GM12864 (cell line): ENCODE measurements at regions not wholly inside any gene's neighbourhood (a gene's known extent, or its start where the extent isn't known, plus 50 kb on each side); places are given as distances from the start of the nearest gene placed in this dataset.

Experiments
- DNase-seq: peaks from one replicate; pipeline ENCODE4 v3.0.0-alpha.2; 2011; ENCODE audit warnings: low read depth
- H3K4me3 ChIP-seq: 2 replicates; pipeline ENCODE4 v1.5.1; 2011; ENCODE audit warnings: mild to moderate bottlenecking, low read depth, low read length, control low read depth
- TF ChIP-seq, protein P1 (sequence below): IDR thresholded peaks from 2 replicates; pipeline ENCODE4 v1.5.1; 2011; ENCODE audit warnings: low read depth, mild to moderate bottlenecking, moderate library complexity, low read length, control low read depth, inconsistent platforms; ENCODE audit errors: missing control alignments

DNA sequence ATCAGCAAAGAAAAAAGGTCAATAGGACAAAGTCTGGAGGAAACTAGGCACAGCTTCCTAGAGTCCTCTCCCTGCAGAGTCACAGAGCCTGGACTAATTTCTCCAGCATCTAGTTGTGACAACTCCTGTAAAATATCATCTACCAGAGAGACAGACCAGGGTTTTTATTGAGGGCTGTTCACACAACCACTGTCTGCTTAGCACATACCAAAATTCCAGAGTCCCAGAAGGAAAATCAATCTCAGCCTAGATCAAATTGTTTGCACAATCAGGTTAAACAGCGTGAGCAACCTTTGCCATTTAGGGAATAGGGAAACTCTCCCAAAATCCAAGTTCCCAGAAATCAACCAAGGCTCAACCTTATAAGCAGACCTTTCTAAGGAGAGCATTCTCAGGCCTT is 190.3 kb downstream of the SYK start:
- TF ChIP-seq, protein P1, sequence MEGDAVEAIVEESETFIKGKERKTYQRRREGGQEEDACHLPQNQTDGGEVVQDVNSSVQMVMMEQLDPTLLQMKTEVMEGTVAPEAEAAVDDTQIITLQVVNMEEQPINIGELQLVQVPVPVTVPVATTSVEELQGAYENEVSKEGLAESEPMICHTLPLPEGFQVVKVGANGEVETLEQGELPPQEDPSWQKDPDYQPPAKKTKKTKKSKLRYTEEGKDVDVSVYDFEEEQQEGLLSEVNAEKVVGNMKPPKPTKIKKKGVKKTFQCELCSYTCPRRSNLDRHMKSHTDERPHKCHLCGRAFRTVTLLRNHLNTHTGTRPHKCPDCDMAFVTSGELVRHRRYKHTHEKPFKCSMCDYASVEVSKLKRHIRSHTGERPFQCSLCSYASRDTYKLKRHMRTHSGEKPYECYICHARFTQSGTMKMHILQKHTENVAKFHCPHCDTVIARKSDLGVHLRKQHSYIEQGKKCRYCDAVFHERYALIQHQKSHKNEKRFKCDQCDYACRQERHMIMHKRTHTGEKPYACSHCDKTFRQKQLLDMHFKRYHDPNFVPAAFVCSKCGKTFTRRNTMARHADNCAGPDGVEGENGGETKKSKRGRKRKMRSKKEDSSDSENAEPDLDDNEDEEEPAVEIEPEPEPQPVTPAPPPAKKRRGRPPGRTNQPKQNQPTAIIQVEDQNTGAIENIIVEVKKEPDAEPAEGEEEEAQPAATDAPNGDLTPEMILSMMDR, result no peak
- no peak for DNase-seq
- H3K4me3 ChIP-seq, result no peak overlapping the region

DNA sequence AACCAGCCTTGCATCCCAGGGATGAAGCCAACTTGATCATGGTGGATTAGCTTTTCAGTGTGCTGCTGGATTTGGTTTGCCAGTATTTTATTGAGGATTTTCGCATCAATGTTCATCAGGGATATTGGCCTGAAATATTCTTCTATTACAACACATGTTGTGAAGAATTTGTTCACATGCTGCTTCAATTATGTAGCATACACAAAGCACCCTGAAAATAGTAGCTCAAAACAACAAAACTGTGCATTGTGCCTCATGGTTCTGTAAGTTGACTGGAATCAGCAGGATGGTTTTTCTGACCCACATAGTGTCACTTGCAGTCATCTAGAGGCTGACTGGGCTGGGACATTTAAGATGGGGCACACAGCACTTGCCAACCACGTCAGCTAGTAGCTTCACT is 193.9 kb downstream of the SYK start:
- no peak overlapping the region for H3K4me3 ChIP-seq
- DNase-seq, result no peak
- TF ChIP-seq, protein P1, result no peak

DNA sequence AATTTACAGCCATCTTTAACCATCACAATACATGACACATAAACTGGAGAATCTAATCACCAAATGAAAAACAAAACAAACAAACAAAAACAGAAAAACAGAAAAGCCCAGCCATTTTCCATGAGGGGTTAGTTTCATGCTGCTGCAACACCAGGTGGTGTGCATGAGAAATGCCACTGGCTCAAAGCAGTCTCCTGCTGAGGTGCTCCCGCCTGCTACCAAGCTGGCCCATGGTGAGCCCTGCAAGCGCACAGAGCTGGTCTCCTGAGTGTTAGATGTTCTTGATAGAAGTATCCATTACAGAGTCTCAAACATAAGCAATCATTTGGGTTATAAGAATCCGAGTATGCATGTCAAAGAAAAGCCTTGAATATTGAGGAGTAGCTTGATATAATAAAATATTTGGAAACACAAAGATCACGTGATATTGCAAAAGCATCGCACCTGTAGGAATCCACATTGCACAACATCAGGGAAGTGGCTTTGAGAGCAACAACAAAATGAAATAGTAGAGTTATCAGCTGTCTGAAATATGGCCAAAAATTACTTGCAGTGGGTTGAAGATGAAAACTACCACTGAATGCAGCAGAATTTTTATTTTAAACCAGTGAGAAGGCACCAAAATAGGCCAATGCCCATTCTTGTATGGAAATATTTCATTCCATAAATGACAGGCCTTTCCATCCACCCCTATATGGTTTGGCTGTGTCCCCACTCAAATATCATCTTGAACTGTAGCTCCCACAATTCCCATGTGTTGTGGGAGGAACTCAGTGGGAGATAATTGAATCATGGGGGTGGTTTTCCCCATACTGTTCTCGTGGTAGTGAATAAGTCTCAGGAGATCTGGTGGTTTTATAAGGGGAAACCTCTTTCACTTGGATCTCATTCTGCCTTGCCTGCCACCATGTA is 194.8 kb downstream of the SYK start:
- TF ChIP-seq, protein P1, result no peak
- no peak overlapping the region for H3K4me3 ChIP-seq
- DNase-seq, result no peak

DNA sequence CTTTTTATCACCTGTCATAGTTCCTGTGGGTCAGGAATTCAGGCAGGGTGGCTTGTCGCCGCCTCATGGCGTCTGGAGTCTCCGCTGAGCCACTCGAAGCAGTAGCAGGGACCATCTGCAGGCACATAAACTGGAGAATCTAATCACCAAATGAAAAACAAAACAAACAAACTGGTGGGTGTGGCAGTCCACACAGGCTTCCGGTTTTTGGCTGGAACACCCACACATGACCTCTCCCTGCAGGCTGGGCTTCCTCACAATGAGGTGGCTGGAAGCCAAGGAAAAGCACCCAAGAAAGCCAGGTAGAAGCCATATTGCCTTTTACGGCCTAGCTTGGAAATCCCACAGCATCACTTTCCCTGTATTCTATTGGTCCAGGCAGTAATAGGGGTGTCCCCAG is 197.0 kb downstream of the SYK start:
- DNase-seq, result no peak

DNA sequence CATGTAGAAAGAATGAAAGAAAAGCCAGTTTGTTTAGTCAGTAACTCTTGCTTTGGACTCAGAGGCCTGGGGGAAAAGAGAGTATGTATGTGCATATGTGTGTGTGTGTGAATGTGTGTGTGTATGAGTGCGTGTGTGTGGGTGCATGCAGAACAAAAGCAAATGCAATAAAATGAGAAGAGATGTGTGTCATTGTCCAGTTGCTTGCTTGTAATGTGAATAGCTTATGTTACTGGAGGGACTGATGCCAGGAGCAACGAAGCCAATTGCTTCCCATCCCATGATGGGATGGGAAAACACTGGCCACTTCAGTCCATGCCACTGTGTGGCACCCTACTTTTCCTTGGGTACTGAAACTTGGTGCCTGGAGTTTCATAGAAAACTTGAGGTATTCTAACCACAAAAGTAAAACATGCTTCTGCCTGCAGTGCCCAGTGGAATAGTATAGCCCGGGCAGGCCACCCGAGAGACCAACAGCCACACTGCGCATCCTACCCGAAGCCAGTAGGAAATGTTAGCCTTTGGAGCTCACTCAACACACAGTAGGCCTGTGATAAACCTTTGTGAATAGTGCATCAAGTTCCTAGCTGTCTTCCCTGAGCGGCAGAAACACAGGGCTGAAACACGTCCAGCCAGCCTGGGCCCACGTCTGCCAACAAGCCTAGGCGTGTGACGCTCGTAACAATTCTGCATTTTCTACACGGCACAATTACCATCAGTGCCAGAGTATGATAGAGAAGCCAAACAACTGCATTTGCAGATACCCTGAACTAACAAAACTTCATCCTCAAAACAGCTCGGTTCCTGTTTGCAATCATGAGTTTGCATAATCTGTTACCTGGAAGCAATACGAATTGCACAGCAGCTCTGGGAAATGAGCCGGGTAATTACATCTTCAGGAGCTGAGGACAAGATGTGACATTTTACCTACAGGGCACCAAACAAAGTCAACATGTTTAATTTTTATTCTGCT is 198.1 kb downstream of the SYK start:
- no peak overlapping the region for H3K4me3 ChIP-seq
- no peak for DNase-seq
- TF ChIP-seq, protein P1, result no peak

More for the DNA sequence above, 197.0 kb downstream of the SYK start:
- no peak overlapping the region for H3K4me3 ChIP-seq
- TF ChIP-seq, protein P1, result no peak

DNA sequence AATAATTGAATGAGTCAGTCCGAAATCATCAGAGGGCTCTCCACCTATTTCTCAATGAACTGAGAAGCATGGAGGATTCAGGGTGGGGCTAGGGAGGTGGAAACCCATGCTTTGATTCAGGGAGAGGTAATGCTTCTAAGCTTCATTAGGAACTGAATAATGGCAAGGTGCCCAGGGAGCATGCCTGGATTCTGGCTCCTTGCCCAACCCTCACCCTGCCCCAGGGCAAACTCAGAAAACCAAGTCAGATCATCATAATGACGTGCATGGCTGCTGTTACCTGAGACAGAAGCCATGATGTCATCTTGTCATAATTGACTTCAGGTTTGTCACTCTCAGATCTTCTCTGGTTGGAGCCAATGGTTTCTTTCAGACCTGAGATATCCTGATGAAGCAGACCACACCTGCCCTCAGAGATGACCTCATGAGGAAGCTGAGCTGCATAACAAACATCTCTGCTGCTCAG is 199.6 kb downstream of the SYK start:
- H3K4me3 ChIP-seq, result no peak overlapping the region
- DNase-seq, result no peak
- TF ChIP-seq, protein P1, result no peak
